Hematopoietic multipotent progenitor cell treated with erythropoietin and hydrocortisone succinate and interleukin-3 and kit ligand, for 6 days (in vitro differentiated cells): ENCODE measurements at regions not wholly inside any gene's neighbourhood (a gene's known extent, or its start where the extent isn't known, plus 50 kb on each side); places are given as distances from the start of the nearest gene placed in this dataset.

ENCODE experiments used
- DNase-seq: peaks from one replicate; pipeline ENCODE4 v3.0.0-alpha.2; 2015

DNA sequence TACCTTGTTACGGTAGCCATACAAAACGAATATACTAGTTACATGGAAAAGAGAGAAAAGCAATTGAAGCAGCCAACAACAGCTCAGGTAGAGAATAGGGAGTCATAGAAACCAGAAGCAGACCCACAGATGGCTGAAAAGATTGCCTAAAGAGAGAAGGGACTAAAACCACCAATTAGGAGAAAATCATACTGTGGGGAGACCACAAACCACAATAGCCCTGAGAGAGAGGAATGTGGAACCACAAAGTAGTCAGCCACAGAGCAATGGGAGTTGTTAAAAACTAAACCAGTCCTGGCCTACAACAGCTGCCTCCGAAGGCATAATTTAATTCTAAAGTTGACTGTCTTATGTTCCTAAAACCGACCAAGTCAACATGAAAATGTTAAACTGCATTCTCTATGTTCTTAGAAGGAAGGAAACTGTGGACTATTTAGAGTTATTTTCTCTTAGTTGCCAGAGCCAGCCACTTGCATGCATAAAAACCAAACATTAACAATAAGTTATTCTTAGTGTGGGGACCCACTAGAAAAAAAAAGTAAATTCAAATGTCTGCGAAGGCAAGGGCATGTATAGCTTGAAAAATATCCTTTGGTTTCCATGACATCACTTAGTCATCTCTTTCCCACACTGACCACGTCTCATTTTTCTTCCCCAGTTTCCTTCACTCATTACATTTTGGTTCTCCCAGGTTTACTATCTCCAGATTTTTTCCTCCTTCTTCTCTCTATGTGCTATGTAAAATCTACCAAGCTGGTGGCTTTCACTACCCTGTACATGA lies 398.1 kb downstream of the NOVA1 start:
- DNase-seq = peak; percentile 55

DNA sequence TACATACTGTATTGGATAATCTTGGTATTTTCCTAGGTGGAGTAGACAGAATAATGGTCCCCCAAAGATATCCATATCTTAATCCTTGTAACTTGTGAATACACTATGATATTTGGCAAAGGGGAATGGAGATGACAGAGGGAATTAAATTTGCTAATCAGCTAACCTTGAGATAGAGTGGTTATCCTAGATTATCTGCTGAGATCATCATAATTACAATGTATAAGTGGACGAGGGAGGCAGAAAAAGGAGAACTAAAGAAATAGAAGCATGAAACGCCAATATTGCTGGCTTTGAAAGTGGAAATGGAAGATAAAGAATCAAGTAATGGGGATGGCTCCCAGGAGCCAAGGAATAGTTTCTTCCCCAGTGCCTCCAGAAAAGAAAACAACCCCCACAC lies 398.7 kb downstream of the NOVA1 start:
- DNase-seq = no peak

DNA sequence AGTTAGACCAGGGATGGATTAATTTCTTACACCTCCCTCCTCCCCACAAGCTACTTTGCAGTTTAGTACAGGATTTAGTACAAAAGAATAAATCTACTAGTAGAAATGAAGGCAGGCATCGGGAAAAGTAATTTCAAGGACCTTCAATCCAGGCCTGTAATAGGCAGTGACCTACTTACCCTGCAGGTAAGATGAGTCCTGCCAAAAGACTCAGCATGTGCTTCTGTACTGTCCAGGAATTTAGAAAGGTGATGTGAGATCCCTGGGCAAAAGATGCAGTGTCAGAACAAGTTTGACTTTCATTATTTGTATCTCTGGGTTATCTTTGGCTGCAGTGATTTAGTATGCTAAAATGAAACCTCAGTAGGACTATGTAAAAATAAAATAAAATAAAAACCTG lies 403.0 kb downstream of the NOVA1 start:
- no peak for DNase-seq

DNA sequence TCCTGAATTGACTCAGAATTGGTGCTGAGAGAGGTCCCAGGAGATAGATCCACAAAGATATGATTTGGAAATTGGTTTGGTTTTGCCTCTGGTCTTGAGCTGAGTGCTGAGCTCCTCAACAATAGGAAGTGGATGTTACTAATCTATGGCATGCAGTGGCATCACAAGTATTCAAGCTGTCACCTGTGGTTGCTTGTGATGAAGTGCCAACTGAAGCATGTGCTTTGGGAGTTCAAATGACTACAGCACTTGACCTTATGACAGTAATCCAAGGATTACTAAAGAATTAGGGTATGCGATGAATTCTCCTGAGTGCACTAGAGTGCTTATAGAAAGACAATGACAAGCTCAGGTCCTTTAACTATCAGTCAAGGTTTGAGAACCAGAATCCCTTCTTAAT lies 406.2 kb downstream of the NOVA1 start:
- DNase-seq = no peak

DNA sequence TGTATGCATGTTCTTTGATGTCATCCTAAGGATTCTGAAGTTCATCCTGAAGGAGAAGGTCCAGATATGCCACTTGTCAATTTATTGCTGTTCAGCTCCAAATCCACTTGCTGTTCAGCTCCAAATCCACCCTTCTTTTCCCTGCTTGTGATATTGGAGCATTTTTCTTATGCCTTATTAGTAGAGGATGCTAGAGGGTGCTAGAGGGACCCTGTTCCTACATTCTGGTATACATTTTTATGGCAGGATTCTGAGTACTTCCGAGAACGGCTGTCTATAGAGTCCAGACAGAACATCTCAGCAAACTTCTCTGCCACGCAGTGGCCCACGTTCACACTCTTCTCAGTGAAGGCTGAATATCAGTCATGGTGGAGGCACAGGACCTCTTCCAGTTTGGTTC lies 406.7 kb downstream of the NOVA1 start:
- DNase-seq = no peak

DNA sequence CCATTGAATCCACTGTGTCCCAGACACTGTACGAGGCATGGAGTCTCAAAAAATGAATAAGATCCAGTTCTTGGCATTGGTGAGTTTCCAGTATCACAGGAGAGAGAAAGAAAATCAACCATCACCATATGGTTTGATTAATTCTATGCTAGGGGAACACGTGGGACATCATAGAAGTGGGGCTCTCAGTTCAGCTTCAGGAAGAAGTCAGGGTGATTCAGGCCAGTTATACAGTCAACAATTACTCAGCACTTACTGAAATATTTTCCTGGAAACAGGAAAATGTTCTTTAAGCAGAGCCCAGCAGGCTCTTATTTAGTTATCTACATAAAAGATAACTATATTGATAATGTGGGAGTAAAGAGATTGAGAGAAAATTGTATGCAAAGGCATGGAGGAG lies 407.2 kb downstream of the NOVA1 start:
- DNase-seq = no peak

DNA sequence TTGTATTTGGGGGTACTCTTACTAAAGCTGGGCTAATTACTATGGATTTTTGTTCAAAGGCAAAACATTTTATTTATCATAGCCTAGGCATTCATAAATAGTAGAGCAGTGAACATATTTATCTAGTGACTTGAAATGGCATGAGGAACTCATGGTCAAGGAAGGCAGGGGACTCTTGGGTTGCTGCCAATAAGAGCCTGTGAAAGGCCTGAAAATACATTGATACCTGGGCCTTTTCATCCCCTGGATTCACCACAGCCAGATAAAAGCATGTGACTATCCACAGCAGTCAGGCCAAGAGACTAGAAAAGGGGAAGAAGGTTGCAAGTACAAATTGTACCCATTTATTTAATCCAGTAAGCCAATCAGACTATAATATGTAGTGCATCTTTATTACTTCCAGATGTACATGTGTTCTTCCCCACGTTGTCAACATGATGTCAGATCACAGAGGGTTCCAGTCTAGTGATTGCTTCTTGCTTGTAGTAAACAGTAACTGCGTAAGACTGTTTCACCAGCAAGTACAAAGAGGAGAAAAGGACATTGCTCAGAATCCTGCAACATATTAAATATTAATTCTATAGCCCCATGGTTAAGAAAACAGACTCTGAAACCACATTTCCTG lies 409.7 kb downstream of the NOVA1 start:
- no peak for DNase-seq

DNA sequence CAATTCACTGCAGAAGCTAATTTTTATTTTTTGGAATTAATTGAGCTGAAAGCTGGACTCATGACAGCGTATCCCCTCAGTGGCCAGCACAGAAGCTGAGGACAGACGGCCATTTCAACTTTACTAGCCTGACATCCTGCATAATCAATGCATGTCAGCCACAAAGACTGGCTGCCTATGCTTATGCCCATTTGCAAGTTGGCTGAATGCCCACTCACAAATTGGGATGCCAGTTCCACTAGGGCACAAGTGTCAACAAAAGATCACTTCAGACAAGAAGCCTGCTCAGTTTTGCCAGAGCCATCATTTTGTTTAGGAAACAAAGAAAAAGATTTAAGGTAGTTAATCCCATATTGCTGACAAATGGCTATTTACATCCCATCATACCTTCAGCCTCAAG lies 417.6 kb downstream of the NOVA1 start:
- DNase-seq = no peak

DNA sequence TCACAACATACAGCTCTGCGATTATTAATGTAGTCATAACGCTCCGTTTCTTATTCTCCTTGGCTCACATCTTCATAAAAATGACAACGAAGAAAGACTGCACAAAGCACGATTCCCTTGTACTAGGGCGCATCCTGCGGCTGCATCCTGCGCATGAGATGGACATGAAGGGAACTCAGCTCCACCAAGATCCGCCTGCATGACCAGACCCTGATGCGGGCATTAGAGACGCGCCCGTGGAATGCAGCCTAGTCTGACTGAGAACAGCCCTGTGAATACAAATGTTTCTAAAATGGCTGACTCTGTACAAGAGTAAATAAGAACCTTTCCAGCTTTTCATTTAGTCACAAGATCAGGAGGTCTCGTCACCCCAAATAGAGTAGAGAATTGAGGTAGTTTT lies 422.2 kb downstream of the NOVA1 start:
- no peak for DNase-seq

DNA sequence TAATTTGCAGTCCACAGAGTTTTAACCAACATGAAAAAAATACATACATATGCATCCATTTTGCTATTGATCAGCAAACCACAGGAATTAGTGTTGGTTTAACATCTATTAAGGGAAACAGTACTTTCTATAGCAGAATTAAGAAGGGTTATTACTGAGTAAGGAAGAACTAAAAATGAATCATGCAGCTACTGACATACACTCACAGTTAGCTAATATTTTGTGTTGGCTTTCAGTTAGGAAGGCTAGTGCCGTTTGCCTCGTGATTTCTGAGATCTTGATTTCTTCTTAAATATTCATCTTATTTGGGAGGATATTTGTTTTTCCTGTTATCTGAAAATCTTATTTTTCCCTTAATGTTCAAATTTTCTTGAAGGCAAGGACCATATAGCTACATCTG lies 423.4 kb downstream of the NOVA1 start:
- no peak for DNase-seq

DNA sequence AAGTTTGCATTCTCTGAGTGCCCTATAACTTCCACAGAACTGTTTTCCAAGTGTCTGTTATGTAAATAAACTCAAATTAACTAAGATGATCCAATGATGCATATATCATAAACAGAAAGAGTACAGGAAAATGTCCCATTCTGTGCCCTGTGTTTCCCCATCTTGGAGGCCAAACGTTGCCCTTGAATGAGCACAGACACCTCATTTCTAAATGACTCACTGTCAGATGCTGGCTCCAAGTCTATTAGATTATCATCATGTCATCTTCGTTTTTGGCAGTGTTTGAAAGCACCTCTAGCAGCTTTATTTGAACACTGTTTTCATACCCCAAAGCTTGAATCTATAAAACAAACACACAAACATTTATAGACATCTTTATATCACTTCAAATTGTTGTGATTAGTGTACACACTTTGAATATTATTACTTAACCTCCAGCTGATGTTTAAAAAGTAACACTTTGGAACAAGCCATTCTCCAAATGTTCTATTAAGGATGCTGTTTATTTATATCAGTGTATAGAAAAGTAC lies 424.2 kb downstream of the NOVA1 start:
- no peak for DNase-seq

DNA sequence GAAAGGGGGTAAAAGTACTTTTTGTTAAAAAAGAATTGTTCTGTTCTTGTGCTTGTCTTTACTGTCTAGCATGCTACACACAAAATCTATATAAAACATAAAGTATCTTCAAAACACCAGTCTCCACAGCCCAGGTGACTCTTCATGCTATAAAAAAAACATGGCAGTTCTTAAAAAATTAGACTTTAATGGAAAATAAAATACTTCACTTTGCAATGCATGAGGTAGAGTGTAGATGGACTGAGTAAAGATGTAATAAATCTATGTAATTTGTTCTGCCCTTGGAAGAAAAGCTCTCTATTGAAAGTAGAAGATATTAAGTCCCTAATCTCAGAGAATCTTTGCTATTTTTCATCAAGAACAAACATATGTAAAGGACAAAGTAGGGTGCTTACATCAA lies 425.4 kb downstream of the NOVA1 start:
- no peak for DNase-seq

DNA sequence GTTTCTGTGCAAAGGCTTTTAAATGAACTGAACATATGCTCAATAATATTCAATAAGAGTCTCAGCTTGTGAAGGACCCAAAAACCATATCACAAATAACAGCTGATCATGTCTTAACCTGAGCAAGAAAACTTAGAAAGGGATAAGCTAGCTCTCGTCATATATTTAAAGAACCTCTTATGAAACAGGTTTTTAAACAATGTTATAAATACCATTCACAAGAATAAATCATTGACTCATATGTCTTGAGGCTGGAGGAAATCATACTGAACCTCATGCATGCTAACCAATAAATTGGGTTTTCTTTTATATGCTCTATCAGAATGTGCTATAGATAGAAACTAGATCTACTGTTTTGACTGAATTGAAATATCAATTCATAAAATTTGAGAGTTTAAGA lies 426.9 kb downstream of the NOVA1 start:
- DNase-seq = no peak

DNA sequence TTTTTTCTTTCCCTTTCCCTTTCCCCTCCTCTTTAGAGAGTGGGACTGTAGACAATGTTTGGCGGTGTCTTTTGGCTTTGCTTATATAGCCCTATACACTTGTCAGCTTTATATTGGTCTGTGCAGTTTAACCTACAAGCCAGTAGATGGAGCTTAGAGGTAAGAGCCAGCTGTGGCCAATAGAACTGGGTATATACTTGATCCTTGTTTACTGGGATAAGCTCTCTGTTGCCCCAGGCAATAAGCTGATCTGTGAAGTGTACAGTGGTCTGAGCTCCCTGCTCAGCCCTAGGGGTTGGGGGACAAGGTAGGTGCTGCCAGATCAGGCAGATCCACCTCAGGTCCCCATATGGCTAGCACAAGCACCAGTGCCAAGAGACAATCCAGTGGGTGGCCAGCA lies 434.1 kb downstream of the NOVA1 start:
- DNase-seq = peak; percentile 43

DNA sequence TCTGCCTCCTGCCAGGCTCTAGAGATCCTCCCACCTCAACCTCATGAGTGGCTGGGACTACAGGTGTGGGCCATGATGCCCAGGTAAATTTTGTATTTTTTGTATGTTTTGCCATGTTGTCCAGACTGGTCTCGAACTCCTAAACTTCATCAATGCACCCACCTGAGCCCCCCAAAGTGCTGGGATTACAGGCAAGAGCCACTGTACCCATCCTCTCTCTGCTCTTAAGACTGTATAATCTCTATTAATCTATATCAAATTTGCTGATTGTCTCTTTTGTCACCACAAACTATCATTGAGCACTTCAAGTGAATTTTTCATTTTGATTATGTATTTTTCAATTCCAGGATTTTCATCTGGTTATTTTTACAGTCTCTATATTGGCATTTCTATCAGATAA lies 440.3 kb downstream of the NOVA1 start:
- no peak for DNase-seq

DNA sequence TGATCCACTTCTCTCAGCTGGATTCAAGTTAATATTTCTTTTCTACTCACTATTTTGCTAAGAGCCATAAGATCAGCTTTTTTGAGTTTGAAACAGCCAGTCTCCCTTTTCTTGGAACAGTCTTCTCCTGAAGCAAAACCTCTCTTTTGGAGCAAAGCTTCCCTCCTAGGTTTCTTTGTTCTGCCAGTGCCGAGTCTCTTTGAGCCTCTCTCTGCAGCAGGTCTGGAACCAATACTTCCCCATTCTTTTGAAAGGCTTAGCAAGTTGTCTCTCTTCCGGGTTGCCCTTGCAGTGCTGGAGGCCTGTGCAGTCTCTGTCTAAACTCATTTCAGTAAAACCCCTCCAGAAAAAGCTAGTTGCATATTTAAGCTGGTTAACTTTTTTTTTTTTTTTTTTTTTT lies 454.8 kb downstream of the NOVA1 start:
- DNase-seq = peak; percentile 3

DNA sequence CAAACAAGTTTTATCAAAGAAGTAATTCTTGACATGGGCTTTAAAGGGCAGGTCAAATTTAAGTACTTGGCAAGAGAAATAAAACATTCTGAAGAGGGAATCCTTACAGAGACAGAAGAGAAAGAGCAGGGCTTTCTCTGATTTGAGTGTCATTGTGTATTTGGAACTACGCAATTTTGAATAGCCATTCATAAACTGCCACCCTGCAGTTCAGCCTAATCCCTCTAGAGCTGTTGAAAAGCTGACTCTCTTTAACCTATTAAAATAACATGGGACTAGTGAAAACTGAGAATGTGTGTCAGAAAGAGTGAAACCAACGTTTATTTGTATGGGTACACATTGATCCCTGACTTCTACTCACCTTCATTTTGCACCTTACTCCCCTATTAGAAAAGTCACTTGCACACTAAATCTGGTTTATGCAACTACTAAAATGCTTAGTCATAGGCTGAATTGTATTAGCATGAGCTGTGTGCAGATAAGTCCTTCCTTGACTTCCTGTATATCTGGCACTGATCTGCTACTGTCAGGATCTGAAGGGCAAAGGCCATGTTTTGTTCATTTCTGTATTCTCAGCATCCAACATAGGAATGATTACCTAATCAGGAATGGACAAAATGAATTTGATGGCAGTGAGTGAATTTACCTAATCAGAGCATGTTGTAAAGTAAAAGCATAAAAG lies 458.9 kb downstream of the NOVA1 start:
- DNase-seq = peak; percentile 3

DNA sequence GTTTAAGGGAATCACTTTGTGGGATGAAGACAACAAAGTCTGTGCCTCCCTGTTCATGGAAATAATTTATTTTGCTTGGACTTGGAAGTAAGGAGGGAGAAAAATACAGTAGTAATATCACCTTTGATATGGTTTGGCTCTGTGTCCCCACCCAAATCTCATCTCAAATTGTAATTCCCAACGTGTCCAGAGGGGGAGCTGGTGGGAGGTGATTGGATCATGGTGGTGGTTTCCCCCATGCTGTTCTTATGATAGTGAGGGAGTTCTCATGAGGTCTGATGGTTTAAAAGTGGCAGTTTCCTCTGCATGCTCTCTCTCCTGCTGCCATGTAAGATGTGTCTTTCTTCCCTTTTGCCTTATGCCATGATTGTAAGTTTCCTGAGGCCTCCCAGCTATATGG lies 460.7 kb downstream of the NOVA1 start:
- DNase-seq = no peak

DNA sequence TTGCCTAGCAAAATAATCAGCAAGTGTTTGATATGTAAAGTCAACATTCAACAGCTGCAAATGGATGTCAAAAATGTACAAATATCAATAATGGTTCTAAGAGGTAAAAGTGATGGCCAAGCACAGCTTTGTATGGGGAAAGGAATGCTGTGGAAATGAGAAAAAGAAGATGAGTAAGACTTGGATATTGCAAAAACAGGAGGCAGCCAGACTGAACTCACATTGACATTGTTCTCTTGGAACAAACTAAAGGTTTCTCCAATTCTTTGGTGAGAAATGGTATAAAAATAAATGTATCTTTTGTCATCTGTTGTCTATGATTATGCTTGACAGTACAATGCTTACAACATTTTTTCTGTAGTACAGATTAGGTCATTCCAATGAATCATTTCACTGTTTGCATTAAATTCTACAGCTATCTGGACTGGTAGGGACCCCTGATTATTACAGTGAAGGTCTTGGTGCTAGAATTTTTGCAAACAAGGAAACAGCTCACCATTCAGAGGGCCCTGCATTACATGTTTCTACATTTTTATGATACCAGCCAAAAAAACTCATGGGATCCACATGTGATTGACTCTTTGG lies 465.7 kb downstream of the NOVA1 start:
- DNase-seq = no peak

DNA sequence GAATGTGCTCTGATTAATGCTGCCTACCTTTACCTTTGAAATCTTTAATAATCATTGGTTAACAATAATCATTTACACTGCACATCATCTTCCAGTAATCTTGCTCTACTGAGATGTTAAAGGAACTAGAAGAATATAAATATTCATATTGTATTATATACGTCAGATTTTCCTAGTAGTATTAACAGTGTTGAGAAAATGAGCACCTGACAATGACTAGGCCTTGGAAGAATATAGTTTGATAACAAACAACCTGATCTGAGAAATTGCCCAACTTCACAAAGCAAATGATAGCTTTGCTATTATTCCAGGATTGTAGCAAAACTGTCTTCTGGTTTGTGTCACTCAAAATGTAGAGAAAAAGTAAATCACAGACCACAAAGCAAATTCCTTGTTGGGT lies 467.1 kb downstream of the NOVA1 start:
- DNase-seq = no peak

DNA sequence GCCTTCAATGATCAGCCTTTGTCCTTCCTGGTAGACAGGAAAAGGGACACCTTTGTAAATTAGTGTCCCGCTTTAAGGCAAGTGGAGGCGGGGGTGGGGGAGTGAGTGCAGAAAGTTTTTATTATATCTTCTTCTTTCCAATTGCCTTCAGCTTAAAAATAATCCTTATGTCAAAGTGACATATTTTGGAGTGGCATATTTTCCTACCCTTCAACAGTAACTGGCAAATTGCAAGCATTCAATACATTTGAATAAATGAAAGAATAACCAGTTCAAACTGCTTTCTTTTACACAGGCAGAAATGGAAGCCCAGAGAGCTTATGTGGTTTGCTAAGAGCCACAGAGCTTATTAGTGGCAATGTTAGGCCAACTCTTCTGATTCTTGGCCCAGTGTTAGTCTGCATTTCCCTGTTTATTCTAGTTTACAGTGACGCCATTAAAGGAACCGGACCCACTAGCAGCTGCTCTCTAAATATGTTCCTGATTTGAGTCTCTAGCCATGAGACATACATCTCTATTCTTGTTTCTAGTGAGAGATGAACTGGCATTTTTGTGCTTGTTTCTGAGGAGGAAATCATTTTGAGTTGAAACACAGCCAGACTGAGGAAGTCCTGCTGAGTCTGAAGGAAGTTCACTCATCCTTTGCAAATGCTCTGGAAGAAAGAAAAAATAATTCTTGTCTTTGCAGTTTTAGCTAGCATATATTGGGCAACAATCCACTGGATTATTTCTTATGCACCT lies 468.7 kb downstream of the NOVA1 start:
- no peak for DNase-seq

DNA sequence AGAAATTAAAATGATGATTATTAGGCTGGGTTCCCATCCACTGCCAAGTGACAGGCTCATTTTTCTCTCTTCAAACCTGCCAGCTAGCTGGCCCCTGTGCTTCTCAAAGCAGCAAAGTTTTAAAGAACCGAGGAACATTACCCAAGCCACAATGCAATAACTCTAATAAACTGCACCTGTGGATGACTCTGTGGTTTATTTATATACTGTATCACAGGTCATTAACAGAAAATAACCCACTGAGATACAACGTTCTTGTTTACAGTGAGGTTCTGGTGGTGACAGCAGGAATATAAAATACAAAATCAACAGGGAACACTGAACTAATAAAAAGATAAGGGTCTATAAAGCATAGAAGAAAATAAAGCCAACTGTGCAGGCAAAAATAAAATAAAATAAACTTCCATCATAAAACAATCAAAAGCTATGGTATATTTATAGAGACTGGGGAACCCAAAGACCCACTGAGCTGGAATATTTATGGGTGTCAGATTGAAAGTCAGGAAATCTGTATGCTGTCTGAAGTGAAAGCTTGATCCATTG lies 472.9 kb downstream of the NOVA1 start:
- no peak for DNase-seq

DNA sequence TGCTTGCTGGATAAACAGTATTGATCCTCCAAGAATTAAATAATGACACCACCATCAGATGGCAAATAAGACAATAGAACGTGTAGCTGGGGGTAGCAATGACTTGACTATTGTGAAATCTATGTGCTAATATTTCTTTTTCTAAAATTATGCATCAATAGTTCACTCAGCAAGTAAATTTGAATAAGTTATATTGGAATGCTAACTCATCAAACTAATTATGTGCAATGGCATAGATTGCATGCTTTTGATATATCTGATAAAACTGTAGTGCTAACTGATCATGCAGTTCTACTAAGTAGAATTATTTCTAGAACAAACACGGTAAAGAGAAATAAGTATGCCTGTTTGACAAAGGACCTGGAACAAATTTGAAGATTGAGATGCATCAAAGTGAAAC lies 474.4 kb downstream of the NOVA1 start:
- no peak for DNase-seq
